Transverse colon (tissue), 4 donors: ENCODE measurements at regions not wholly inside any gene's neighbourhood (a gene's known extent, or its start where the extent isn't known, plus 50 kb on each side); places are given as distances from the start of the nearest gene placed in this dataset.

Experiments
- DNase-seq: peaks from one replicate; pipeline ENCODE4 v3.0.0-alpha.2; 2019
- H3K27ac ChIP-seq, 4 donors: fragments of 200-600 bp; sonication (generic); 2 replicates each; pipeline ENCODE4 v1.5.1; 2016 to 2018; ENCODE audit warnings: inconsistent platforms in 4 of 4
- H3K27me3 ChIP-seq: fragments of 200-600 bp; sonication (generic); 2 replicates; pipeline ENCODE4 v1.5.1; 2017; ENCODE audit warnings: inconsistent platforms
- H3K36me3 ChIP-seq, 4 donors: fragments of 200-600 bp; sonication (generic); 2 replicates each; pipeline ENCODE4 v1.5.1; 2017 to 2019; ENCODE audit warnings: inconsistent platforms in 4 of 4
- H3K4me1 ChIP-seq, 4 donors: fragments of 200-600 bp; sonication (generic); 2 replicates each; pipeline ENCODE4 v1.5.1; 2017 to 2020; ENCODE audit warnings: inconsistent platforms in 4 of 4
- H3K4me3 ChIP-seq, 4 donors: fragments of 200-600 bp; sonication (generic); 1 replicate in 1 of 4; 2 replicates in 3 of 4; pipeline versions ENCODE4 v1.5.1 to v1.6.1; 2017 to 2019; ENCODE audit warnings: inconsistent platforms in 4 of 4
- H3K9me3 ChIP-seq, 2 donors: fragments of 200-600 bp; sonication (generic); 2 replicates each; pipeline ENCODE4 v1.5.1; 2017 to 2019; ENCODE audit warnings: inconsistent platforms in 2 of 2
- CTCF ChIP-seq, 5 experiments: fragments of 200-600 bp in 3 of 5; fragments of 450-650 bp in 2 of 5; sonication (generic) in 3 of 5; IDR thresholded peaks; 1 replicate in 2 of 5; 2 replicates in 3 of 5; pipeline ENCODE4 v1.5.1; 2016 to 2017; ENCODE audit warnings: antibody characterized with exemption in 5 of 5, inconsistent platforms in 3 of 5, mild to moderate bottlenecking in 2 of 5, moderate library complexity in 1 of 5
- EP300 ChIP-seq: sonication (generic); formaldehyde crosslinking; IDR thresholded peaks from one replicate; pipeline ENCODE4 v1.6.1; 2017; ENCODE audit warnings: antibody characterized with exemption, low read depth
- POLR2A ChIP-seq: fragments of 450-650 bp; IDR thresholded peaks from one replicate; pipeline ENCODE4 v1.6.1; 2016; ENCODE audit warnings: antibody characterized with exemption, mild to moderate bottlenecking, moderate library complexity
- POLR2AphosphoS5 ChIP-seq, 3 donors: sonication (generic); formaldehyde crosslinking; IDR thresholded peaks; one replicate each; pipeline ENCODE4 v1.6.1; 2016; ENCODE audit warnings: antibody characterized with exemption in 3 of 3
- WGBS, 2 donors: methylation state at CpG; one replicate each; pipeline ENCODE4 v1.1.5; 2018; ENCODE audit warnings: low coverage in 1 of 2; 5-methylcytosine and 5-hydroxymethylcytosine counted together
- in situ Hi-C, 4 donors: fragments of 200-750 bp; cut with MboI; loops; one replicate each; pipeline versions ENCODE4 v1.15.0 to v1.15.1; 2017; ENCODE audit warnings: low sequenced_read_pairs in 3 of 4, low pct_ligation_motif_present in 1 of 4, low pct_unique_long_range_greater_than_20kb in 1 of 4
- intact Hi-C: fragments of 100-400 bp; cut with DNase I; formaldehyde crosslinking; loops from one replicate; pipeline ENCODE4 v1.15.1; 2023; ENCODE audit warnings: low total_unique reads

GRCh38 chr4:79223993-79224776 is 101.7 kb downstream of the NAA11 start:
- TF ChIP-seq POLR2AphosphoS5 (IDR thresholded peaks at IDR 0.05) (no peak), POLR2A (no peak), EP300 (no peak), CTCF (IDR thresholded peaks at IDR 0.05) (no peak)

GRCh38 chr4:79217025-79217424 is 108.8 kb downstream of the NAA11 start:
- TF ChIP-seq POLR2AphosphoS5 (IDR thresholded peaks at IDR 0.05) (no peak), CTCF (IDR thresholded peaks at IDR 0.05) (no peak), EP300 (no peak), POLR2A (no peak)
- intact Hi-C loops (no loop called here), in situ Hi-C loops (no loop called here)

More at GRCh38 chr4:79223993-79224776, 101.7 kb downstream of the NAA11 start:
- DNase-seq = no peak
- Histone ChIP-seq H3K27me3 (no peaks in the 10 kb centered on the region), H3K4me1 (no peaks in the 10 kb centered on the region), H3K36me3 (no peaks in the 10 kb centered on the region), H3K9me3 (no peaks in the 10 kb centered on the region), H3K27ac (no peak overlapping the region), H3K4me3 (no peak overlapping the region)
- intact Hi-C loops = no loop called here
- 78 to 82% methylated on average over 5 of the region's 5 CpGs for WGBS, 2 donors
- in situ Hi-C loops = no loop called here

GRCh38 chr4:79213702-79214101 is 112.2 kb downstream of the NAA11 start:
- in situ Hi-C loops = no loop called here
- peaks cover 0 to 22% (median 16%) of the 10 kb centered on the region in 4 donors for H3K4me1 ChIP-seq
- no peaks in the 10 kb centered on the region for H3K9me3 ChIP-seq
- no peak for TF ChIP-seq POLR2A
- H3K27me3 ChIP-seq = no peaks in the 10 kb centered on the region
- no peak overlapping the region for H3K4me3 ChIP-seq
- H3K27ac ChIP-seq = no peak overlapping the region
- DNase-seq = no peak
- intact Hi-C loops = no loop called here
- H3K36me3 ChIP-seq = no peaks in the 10 kb centered on the region

More at GRCh38 chr4:79217025-79217424, 108.8 kb downstream of the NAA11 start:
- Histone ChIP-seq H3K36me3 (no peaks in the 10 kb centered on the region), H3K4me3 (no peak overlapping the region), H3K27me3 (no peaks in the 10 kb centered on the region), H3K27ac (no peak overlapping the region), H3K4me1 (peaks cover 0 to 11% (median 5%) of the 10 kb centered on the region in 4 donors), H3K9me3 (no peaks in the 10 kb centered on the region)
- DNase-seq = no peak

DNA sequence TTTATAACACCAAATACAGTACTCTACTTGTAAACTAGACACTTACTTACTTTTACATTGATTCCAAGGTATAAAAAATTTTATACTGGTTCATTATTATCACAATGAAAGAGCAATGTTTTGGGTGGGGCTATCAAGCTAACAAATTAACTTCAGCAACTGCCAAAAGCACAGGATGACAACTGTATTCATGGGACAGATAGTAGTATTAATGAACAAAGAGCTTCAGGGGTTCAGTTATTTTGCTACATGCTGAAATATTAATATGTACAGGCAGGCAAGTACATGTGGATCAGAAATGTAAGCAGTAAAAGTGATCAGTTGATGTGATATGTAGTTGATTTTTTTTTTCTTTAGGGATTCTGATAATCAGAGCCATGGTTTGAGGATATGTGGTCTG is 112.9 kb downstream of the NAA11 start:
- DNase-seq = no peak
- intact Hi-C loops = no loop called here
- peaks cover 0 to 22% (median 16%) of the 10 kb centered on the region in 4 donors for H3K4me1 ChIP-seq
- no peaks in the 10 kb centered on the region for H3K9me3 ChIP-seq
- no peak for TF ChIP-seq CTCF (IDR thresholded peaks at IDR 0.05)
- no peak for TF ChIP-seq EP300
- no peak for TF ChIP-seq POLR2A
- TF ChIP-seq POLR2AphosphoS5 (IDR thresholded peaks at IDR 0.05) = no peak
- H3K27me3 ChIP-seq = no peaks in the 10 kb centered on the region
- no peaks in the 10 kb centered on the region for H3K36me3 ChIP-seq
- H3K27ac ChIP-seq = no peak overlapping the region
- no peak overlapping the region for H3K4me3 ChIP-seq
- in situ Hi-C loops = no loop called here

DNA sequence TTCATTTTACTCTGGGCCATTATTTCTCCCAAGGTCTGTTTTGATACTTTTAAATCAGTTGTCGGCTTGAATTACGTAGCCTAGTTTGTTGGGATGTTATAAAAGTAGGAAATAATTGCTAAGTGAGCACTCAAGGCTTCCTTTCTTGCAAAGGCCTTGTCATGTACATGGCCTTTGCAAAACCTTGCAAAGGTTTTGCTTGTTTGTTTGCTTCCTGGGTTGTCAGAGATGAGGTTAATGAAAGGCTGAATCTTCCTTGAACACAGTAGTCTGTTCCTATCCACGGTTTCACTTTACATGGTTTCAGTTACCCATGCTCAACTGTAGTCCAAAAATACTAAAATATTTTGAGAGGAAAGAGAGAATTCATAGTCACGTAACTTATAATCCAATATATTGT is 113.5 kb downstream of the NAA11 start:
- Histone ChIP-seq H3K4me3 (no peak overlapping the region), H3K9me3 (no peaks in the 10 kb centered on the region), H3K27ac (no peak overlapping the region), H3K4me1 (peaks cover 0 to 22% (median 16%) of the 10 kb centered on the region in 4 donors), H3K27me3 (no peaks in the 10 kb centered on the region), H3K36me3 (no peaks in the 10 kb centered on the region)
- no peak for DNase-seq
- intact Hi-C loops (no loop called here), in situ Hi-C loops (no loop called here)
- no peak for TF ChIP-seq POLR2A
- no peak for TF ChIP-seq POLR2AphosphoS5 (IDR thresholded peaks at IDR 0.05)
- no peak for TF ChIP-seq EP300
- no peak for TF ChIP-seq CTCF (IDR thresholded peaks at IDR 0.05)
- 75 to 81% methylated on average over 4 of the region's 4 CpGs for WGBS, 2 donors
